Non-pigmented ciliary epithelial cell (primary cell): ENCODE measurements at regions not wholly inside any gene's neighbourhood (a gene's known extent, or its start where the extent isn't known, plus 50 kb on each side); places are given as distances from the start of the nearest gene placed in this dataset.

ENCODE experiments used
- DNase-seq: peaks from one replicate; pipeline ENCODE4 v3.0.0-alpha.2; 2010; ENCODE audit warnings: low read depth

GRCh38 chr4:104964410-104965175 lies 182.1 kb upstream of the TET2 start:
- no peak for DNase-seq

- no peak for DNase-seq
These were observed 180.2 kb upstream of the TET2 start for GRCh38 chr4:104966349-104967033.

GRCh38 chr4:104967034-104967401 lies 179.7 kb upstream of the TET2 start:
- no peak for DNase-seq

- no peak for DNase-seq
These were observed 177.1 kb upstream of the TET2 start for GRCh38 chr4:104969394-104970082.

- DNase-seq, result no peak
These were observed 175.2 kb upstream of the TET2 start for GRCh38 chr4:104971462-104971861.

DNA sequence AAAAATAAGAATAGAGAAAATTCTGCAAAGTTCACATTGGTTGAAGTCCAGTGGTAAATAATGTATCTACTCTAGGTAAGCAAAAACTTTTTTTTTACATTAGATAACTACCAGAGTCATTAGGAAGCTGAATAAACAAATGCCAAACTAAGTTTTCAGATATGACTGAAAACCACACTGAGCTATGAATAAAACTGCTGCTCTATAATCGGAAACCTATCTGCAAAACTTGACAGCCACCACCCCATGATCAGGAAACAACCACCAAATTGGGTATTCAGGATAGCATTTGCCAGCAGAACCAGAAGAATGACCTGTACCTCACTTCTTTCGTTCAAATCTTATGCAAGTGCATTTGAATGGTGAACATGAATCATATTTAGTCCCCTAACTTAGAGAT lies 173.0 kb upstream of the TET2 start:
- DNase-seq, result no peak

DNA sequence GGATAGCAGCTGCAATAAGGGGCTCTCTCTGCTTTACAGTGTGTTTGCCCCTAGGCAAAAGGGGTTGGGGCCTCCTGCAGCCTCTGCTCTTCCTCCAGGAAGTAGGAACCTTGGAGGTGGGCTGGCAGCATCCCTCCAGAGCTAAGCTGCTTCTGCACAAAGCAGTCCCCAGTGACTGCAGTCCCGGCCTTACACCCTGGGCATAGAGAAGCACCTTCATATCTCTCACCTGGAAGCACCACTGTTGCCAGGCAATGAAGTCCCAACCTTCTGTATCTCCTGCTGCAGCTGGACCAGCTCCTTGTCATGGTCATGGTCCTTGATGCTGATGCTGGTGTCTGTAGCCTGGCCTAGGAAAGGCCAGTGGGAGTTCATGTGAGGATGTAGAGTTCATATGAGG lies 171.1 kb upstream of the TET2 start:
- DNase-seq, result no peak

DNA sequence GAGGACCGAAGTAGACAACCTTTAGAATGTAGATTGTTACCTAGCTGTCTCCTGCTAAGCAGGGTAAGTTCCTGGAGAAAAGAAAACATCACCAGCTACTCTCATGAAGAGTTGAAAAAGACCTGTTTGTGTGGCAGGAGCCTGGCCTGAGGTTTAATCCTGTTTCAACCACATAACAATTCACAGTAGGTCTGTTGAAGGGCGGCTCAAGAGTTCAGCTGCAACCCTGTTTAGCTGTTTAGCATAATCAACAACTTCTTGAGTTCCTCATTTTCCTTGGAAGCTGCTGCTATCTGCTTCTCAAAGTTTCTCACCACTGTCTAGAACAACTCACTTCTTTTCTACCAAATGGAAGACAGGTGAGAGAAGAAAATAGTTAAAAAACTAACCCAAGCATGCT lies 170.4 kb upstream of the TET2 start:
- no peak for DNase-seq

GRCh38 chr4:104979083-104979760 lies 167.5 kb upstream of the TET2 start:
- DNase-seq, result no peak

DNA sequence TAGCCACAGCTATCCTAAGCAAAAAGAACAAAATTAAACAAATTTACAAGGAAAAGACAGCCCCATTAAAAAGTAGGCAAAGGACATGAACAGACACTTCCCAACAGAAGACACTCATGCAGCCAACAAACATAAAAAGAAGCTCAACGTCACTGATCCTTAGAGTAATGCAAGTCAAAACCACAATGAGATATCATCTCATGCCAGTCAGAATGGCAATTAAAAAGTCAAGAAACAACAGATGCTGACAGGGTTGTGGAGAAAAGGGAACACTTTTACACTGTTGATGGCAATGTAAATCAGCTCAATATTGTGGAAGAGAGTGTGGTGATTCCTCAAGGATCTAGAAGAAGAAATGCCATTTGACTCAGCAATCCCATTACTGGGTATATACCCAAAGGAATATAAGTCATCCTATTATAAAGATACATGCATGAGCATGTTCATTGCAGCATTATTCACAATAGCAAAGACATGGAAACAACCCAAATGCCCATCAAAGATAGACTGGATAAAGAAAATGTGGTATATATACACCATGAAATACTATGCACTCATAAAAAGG lies 163.0 kb upstream of the TET2 start:
- no peak for DNase-seq

GRCh38 chr4:104986306-104986705 lies 160.4 kb upstream of the TET2 start:
- DNase-seq, result no peak

DNA sequence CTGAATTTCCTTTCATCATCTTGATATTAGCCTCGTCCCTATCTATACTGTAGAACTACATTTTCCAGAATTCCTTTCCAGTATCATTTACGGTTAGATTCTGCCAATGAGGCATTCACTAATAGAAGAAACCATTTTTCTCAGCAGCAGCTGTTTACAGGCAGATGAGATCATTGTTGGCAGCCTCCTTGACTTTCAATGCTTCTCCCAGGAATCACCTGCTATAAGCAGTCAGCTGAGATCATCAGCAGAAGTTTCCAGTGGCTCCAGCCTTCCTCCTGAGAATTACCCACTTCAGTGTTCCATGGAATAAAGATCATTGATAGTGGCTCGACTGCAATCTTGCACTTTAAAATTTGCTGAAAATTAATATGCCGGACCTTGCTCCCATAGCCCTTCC lies 157.3 kb upstream of the TET2 start:
- peak; percentile 22 for DNase-seq

GRCh38 chr4:105002278-105002677 lies 144.4 kb upstream of the TET2 start:
- no peak for DNase-seq

GRCh38 chr4:105014234-105014633 lies 132.4 kb upstream of the TET2 start:
- DNase-seq, result no peak

- DNase-seq, result no peak
These were observed 132.0 kb upstream of the TET2 start for GRCh38 chr4:105014635-105015034.

DNA sequence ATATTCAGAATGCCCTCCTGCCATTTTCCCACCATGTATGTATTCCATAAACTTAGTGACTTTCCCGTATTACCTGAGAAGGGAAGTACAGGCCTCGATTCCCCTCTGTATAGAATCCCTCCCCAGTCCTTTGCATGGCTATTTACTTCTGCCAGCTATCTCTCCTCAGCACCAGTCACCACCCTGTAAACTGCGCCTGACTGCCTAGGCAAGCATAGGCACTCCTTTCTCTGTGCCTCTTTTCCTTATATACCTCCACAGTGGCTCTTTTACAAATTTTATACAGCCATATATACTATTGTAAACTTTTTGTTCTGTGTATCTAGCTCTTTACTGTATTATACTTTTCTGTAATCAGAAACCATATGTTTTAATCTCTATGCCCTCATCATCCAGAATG lies 130.9 kb upstream of the TET2 start:
- DNase-seq, result no peak

GRCh38 chr4:105022811-105023667 lies 123.6 kb upstream of the TET2 start:
- peak; percentile 55 for DNase-seq

GRCh38 chr4:105023668-105024055 lies 123.0 kb upstream of the TET2 start:
- no peak for DNase-seq

GRCh38 chr4:105025263-105026017 lies 121.2 kb upstream of the TET2 start:
- no peak for DNase-seq

DNA sequence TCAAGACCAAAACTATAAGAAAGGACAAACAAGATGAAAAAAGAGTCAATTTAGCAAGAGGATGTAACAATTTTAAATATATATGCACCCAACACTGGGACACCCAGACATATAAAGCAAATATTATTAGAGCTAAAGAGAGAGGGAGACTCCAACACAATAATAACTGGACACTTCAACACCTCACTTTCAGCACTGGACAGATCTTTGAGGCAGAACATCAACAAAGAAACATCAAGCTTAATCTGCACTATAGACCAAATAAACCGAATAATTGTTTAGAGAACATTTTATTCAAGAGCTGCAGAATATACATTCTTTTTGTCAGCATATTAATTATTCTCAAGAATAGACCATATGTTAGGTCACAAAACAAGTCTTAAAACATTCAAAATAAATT lies 109.7 kb upstream of the TET2 start:
- DNase-seq, result no peak

DNA sequence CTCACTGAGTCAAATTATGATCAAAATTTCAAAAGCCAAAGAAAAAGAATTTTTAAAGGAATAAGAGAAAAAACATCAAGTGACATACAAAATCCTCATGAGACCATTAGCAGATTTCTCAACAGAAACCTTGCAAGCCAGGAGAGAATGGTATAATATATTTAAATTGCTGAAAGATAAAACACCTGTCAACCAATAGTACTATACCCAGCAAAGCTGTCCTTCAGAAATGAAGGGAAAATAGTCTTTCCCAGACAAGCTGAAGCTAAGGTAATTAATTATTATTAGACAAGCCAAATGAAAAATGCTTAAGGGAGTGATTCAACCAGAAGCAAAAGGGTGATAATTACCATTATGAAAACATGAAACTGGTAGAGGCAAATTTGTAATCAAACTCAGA lies 104.2 kb upstream of the TET2 start:
- DNase-seq, result no peak
